Ascending aorta (tissue), 2 donors: ENCODE measurements at regions not wholly inside any gene's neighbourhood (a gene's known extent, or its start where the extent isn't known, plus 50 kb on each side); places are given as distances from the start of the nearest gene placed in this dataset.

Experiments used
- DNase-seq, 2 donors: peaks; one replicate each; pipeline ENCODE4 v3.0.0-alpha.2; 2019; ENCODE audit warnings: low spot score in 2 of 2
- H3K27ac ChIP-seq, 2 donors: fragments of 200-600 bp; sonication (generic); one replicate each; pipeline ENCODE4 v1.5.1; 2016 to 2017; ENCODE audit warnings: mild to moderate bottlenecking in 1 of 2
- H3K27me3 ChIP-seq: fragments of 200-600 bp; sonication (generic); one replicate; pipeline ENCODE4 v1.5.1; 2017
- H3K36me3 ChIP-seq, 2 donors: fragments of 200-600 bp; sonication (generic); one replicate each; pipeline ENCODE4 v1.5.1; 2016
- H3K4me1 ChIP-seq, 2 donors: fragments of 200-600 bp; sonication (generic); one replicate each; pipeline ENCODE4 v1.5.1; 2016 to 2017; ENCODE audit warnings: mild to moderate bottlenecking in 1 of 2
- H3K4me3 ChIP-seq, 2 donors: fragments of 200-600 bp; sonication (generic); one replicate each; pipeline ENCODE4 v1.5.1; 2016 to 2017; ENCODE audit warnings: mild to moderate bottlenecking in 1 of 2
- H3K9me3 ChIP-seq, 2 donors: fragments of 200-600 bp; sonication (generic); one replicate each; pipeline ENCODE4 v1.5.1; 2016
- intact Hi-C: fragments of 100-400 bp; cut with DNase I; formaldehyde crosslinking; loops from one replicate; pipeline ENCODE4 v1.15.1; 2023
- TF ChIP-seq, protein P1 (sequence below), 3 experiments: fragments of 200-600 bp in 2 of 3; fragments of 450-650 bp in 1 of 3; sonication (generic) in 2 of 3; IDR thresholded peaks; one replicate each; pipeline ENCODE4 v1.5.1; 2016 to 2019; ENCODE audit warnings: antibody characterized with exemption in 3 of 3, mild to moderate bottlenecking in 1 of 3, moderate library complexity in 1 of 3

DNA sequence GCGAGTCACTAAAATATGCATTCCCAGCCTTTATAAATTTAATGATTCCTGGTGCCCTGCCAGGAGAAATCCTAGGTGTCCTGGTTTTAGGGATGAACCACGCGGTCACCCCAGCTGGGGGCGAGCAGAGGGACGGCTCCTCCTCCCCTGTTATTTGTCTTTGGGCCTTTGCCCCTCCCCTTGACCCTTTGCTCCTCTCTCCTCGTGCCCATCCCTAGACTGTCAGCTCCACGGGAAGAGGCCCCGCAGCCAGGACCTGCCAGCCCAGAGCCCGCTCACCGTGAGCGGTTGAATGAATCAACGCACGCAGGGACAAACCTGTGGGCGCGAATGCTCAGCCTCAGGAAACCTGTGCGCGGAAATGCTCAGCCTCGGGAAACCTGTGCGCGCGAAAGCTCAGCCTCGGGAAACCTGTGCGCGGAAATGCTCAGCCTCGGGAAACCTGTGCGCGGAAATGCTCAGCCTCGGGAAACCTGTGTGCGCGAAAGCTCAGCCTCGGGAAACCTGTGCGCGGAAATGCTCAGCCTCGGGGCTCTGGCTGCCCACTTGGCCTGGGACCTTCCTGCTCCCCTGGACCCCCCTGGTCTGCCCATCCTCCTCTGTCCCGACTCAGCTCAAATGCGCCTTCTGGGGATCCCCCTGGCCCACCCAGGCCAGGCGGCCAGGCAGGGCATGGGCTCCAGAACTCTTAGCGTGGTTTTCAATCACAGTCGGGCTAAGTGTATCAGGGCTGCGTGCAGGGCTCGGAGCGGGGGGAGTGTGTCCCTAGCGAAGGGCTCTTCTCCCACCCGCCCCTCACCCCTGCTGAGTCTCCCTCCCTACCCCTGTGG is 140.5 kb upstream of the COL5A1 start:
- no peaks in the 10 kb centered on the region for H3K4me1 ChIP-seq
- H3K27me3 ChIP-seq, result peaks cover 4% of the 10 kb centered on the region
- no peaks in the 10 kb centered on the region for H3K36me3 ChIP-seq
- DNase-seq, result no peak
- H3K9me3 ChIP-seq, result no peaks in the 10 kb centered on the region
- no peak overlapping the region for H3K4me3 ChIP-seq
- intact Hi-C loops, result no loop called here
- TF ChIP-seq, protein P1, sequence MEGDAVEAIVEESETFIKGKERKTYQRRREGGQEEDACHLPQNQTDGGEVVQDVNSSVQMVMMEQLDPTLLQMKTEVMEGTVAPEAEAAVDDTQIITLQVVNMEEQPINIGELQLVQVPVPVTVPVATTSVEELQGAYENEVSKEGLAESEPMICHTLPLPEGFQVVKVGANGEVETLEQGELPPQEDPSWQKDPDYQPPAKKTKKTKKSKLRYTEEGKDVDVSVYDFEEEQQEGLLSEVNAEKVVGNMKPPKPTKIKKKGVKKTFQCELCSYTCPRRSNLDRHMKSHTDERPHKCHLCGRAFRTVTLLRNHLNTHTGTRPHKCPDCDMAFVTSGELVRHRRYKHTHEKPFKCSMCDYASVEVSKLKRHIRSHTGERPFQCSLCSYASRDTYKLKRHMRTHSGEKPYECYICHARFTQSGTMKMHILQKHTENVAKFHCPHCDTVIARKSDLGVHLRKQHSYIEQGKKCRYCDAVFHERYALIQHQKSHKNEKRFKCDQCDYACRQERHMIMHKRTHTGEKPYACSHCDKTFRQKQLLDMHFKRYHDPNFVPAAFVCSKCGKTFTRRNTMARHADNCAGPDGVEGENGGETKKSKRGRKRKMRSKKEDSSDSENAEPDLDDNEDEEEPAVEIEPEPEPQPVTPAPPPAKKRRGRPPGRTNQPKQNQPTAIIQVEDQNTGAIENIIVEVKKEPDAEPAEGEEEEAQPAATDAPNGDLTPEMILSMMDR (IDR thresholded peaks at IDR 0.05), result no peak
- H3K27ac ChIP-seq, result no peak overlapping the region

DNA sequence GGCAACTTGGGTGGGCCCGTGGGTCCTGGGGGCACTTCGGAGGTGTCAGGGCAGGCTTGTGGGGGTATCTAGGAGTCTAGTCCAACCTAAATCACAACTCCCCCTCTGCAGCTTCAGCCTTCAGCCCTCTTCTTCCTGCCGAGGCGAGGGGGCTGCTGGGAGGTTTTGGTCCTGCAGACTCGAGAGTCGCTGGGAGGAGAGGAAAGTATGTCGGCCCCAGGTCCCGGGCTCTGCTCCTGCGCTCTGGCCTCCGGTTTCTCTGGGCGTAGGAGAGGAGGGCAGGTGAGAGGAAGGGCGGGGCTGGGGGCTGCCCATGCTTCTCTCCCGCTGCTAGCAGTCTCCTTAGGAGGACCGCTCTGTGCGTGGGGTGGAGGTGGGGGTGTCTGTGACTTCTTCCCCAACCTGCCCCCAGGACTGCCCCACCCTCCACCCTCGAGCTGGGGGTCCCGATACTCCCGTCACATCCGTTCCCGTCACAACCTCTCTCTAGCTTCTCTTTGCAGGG is 139.8 kb upstream of the COL5A1 start:
- peaks cover 4% of the 10 kb centered on the region for H3K27me3 ChIP-seq
- intact Hi-C loops, result no loop called here
- TF ChIP-seq, protein P1 (IDR thresholded peaks at IDR 0.05), result no peak
- no peak overlapping the region for H3K4me3 ChIP-seq
- no peaks in the 10 kb centered on the region for H3K4me1 ChIP-seq
- H3K36me3 ChIP-seq, result no peaks in the 10 kb centered on the region
- H3K9me3 ChIP-seq, result no peaks in the 10 kb centered on the region
- H3K27ac ChIP-seq, result no peak overlapping the region
- no peak for DNase-seq

- Histone ChIP-seq H3K4me1 (no peaks in the 10 kb centered on the region), H3K4me3 (no peak overlapping the region), H3K27ac (no peak overlapping the region), H3K27me3 (peaks cover 4% of the 10 kb centered on the region), H3K9me3 (no peaks in the 10 kb centered on the region), H3K36me3 (no peaks in the 10 kb centered on the region)
- TF ChIP-seq, protein P1 (IDR thresholded peaks at IDR 0.05), result no peak
- DNase-seq, result no peak
- intact Hi-C loops, result no loop called here
Observed at GRCh38 chr9:134502266-134502791, 139.3 kb upstream of the COL5A1 start.

DNA sequence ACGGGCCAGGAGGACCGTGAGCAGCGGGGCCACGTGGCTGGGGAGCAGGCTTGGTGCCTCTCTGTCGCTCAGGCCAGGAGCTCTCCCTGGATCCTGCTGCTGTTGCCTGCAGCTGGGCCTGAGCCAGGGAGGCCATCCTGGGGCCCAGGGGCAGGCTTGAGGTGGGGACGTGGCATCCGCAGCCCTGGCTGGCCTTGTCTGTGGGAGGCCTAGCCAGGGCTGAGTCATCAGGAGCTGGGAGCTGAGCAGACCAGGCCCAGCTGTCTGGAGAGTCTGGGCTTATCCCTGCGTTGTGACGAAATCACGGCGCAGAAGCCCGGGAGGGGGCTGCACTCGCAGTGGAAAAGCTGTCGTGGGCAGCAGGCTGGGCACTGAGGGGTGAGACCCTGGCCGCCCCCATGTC is 138.8 kb upstream of the COL5A1 start:
- Histone ChIP-seq H3K27me3 (peaks cover 4% of the 10 kb centered on the region), H3K36me3 (no peaks in the 10 kb centered on the region), H3K4me1 (no peaks in the 10 kb centered on the region), H3K9me3 (no peaks in the 10 kb centered on the region), H3K27ac (no peak overlapping the region), H3K4me3 (no peak overlapping the region)
- intact Hi-C loops, result no loop called here
- no peak for DNase-seq
- TF ChIP-seq, protein P1 (IDR thresholded peaks at IDR 0.05), result no peak

- TF ChIP-seq, protein P1 (IDR thresholded peaks at IDR 0.05), result no peak
- H3K36me3 ChIP-seq, result no peaks in the 10 kb centered on the region
- H3K9me3 ChIP-seq, result no peaks in the 10 kb centered on the region
- no peak for DNase-seq
- H3K4me1 ChIP-seq, result no peaks in the 10 kb centered on the region
- intact Hi-C loops, result no loop called here
- no peak overlapping the region for H3K27ac ChIP-seq
- H3K27me3 ChIP-seq, result peaks cover 4% of the 10 kb centered on the region
- H3K4me3 ChIP-seq, result no peak overlapping the region
Observed at GRCh38 chr9:134503301-134504105, 138.1 kb upstream of the COL5A1 start.
